ENCODE measurements at regions not wholly inside any gene's neighbourhood (a gene's known extent, or its start where the extent isn't known, plus 50 kb on each side); places are given as distances from the start of the nearest gene placed in this dataset.

DNA sequence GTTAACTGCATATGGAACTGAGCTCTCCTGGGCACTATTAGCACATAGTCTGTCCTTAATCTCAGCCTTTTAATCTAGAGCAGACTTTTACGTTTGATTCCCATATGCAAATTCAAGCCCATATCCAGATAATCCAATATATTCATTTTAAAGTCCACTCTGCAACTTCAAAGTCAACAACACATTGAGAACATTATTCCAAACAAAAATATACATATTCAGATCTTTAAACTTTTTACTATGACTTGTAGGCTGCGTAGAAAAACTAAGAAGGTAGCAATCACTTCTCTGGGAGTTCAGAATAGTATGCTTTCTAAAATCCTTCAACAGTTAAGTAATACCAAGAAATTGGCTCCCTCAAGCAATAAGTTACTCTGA is 499.4 kb downstream of the SPATA31D1 start:
- TF ChIP-seq, protein P1, sequence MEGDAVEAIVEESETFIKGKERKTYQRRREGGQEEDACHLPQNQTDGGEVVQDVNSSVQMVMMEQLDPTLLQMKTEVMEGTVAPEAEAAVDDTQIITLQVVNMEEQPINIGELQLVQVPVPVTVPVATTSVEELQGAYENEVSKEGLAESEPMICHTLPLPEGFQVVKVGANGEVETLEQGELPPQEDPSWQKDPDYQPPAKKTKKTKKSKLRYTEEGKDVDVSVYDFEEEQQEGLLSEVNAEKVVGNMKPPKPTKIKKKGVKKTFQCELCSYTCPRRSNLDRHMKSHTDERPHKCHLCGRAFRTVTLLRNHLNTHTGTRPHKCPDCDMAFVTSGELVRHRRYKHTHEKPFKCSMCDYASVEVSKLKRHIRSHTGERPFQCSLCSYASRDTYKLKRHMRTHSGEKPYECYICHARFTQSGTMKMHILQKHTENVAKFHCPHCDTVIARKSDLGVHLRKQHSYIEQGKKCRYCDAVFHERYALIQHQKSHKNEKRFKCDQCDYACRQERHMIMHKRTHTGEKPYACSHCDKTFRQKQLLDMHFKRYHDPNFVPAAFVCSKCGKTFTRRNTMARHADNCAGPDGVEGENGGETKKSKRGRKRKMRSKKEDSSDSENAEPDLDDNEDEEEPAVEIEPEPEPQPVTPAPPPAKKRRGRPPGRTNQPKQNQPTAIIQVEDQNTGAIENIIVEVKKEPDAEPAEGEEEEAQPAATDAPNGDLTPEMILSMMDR (conservative IDR thresholded peaks at IDR 0.05), result no peak
- no peak for TF ChIP-seq ZFX (IDR thresholded peaks at IDR 0.05)
